SU-DHL-6 (cell line): ENCODE measurements at regions not wholly inside any gene's neighbourhood (a gene's known extent, or its start where the extent isn't known, plus 50 kb on each side); places are given as distances from the start of the nearest gene placed in this dataset.

ENCODE experiments used
- H2AFZ ChIP-seq: fragments of 200-600 bp; sonication (generic); 2 replicates; pipeline ENCODE4 v1.6.1; 2014; ENCODE audit warnings: low read depth, mild to moderate bottlenecking, moderate library complexity, mixed read lengths, antibody characterized with exemption, low read length; ENCODE audit not compliant: severe bottlenecking
- H3F3A ChIP-seq: fragments of 200-600 bp; shearing (Covaris generic); 2 replicates; pipeline ENCODE4 v1.6.0; 2016; ENCODE audit warnings: antibody characterized with exemption, mild to moderate bottlenecking; ENCODE audit not compliant: insufficient read depth
- H3K27ac ChIP-seq: fragments of 200-600 bp; sonication (generic); 2 replicates; pipeline ENCODE4 v1.5.1; 2016; ENCODE audit warnings: low read depth, mild to moderate bottlenecking, low read length, moderate library complexity, mixed read lengths
- H3K27me3 ChIP-seq: fragments of 200-600 bp; sonication (generic), shearing (Covaris generic); 2 replicates; pipeline ENCODE4 v1.6.0; 2014; ENCODE audit warnings: mild to moderate bottlenecking, low read length
- H3K36me3 ChIP-seq: fragments of 200-600 bp; sonication (generic); 2 replicates; pipeline ENCODE4 v1.6.1; 2014; ENCODE audit warnings: mild to moderate bottlenecking, low read length, mixed read lengths
- H3K4me2 ChIP-seq: fragments of 300-600, 200-600 bp; shearing (Covaris generic), sonication (generic); 2 replicates; pipeline ENCODE4 v1.6.0; 2014; ENCODE audit warnings: low read length, low read depth, mild to moderate bottlenecking; ENCODE audit not compliant: poor library complexity, severe bottlenecking
- H3K4me3 ChIP-seq: fragments of 200-600 bp; sonication (generic); 2 replicates; pipeline ENCODE4 v1.5.1; 2014; ENCODE audit warnings: antibody characterized with exemption, low read length, mild to moderate bottlenecking, mixed read lengths; ENCODE audit not compliant: insufficient read depth, poor library complexity, severe bottlenecking
- H3K79me2 ChIP-seq: fragments of 200-600 bp; sonication (generic); 2 replicates; pipeline ENCODE4 v1.6.1; 2014; ENCODE audit warnings: mild to moderate bottlenecking, low read length, moderate library complexity; ENCODE audit not compliant: insufficient read depth
- H3K9ac ChIP-seq: fragments of 200-600 bp; sonication (generic); 2 replicates; pipeline ENCODE4 v1.7.0; 2014; ENCODE audit warnings: mild to moderate bottlenecking, low read length
- H3K9me2 ChIP-seq: fragments of 200-600 bp; sonication (generic); replicated peaks from 2 replicates; pipeline ENCODE4 v1.6.1; 2014; ENCODE audit warnings: low read length; ENCODE audit not compliant: insufficient read depth
- H3K9me3 ChIP-seq: fragments of 200-600 bp; sonication (generic); 2 replicates; pipeline ENCODE4 v1.6.1; 2014; ENCODE audit warnings: low read length, mixed read lengths; ENCODE audit not compliant: insufficient read depth
- H4K20me1 ChIP-seq: fragments of 200-600 bp; sonication (generic); 2 replicates; pipeline ENCODE4 v1.6.1; 2014; ENCODE audit warnings: low read depth, mild to moderate bottlenecking, antibody characterized with exemption, low read length, moderate library complexity, mixed read lengths
- CTCF ChIP-seq: fragments of 200-600 bp; sonication (generic); IDR thresholded peaks from one replicate; pipeline ENCODE4 v1.5.1; 2017; ENCODE audit warnings: antibody characterized with exemption, mild to moderate bottlenecking, low read length, moderate library complexity; ENCODE audit not compliant: insufficient read depth, poor library complexity, severe bottlenecking
- EZH2phosphoT487 ChIP-seq: fragments of 200-600 bp; sonication (generic), shearing (Covaris generic); conservative IDR thresholded peaks from 2 replicates; pipeline ENCODE4 v1.6.1; 2018; ENCODE audit warnings: mild to moderate bottlenecking, antibody characterized with exemption, low read length, moderate library complexity, mixed read lengths

DNA sequence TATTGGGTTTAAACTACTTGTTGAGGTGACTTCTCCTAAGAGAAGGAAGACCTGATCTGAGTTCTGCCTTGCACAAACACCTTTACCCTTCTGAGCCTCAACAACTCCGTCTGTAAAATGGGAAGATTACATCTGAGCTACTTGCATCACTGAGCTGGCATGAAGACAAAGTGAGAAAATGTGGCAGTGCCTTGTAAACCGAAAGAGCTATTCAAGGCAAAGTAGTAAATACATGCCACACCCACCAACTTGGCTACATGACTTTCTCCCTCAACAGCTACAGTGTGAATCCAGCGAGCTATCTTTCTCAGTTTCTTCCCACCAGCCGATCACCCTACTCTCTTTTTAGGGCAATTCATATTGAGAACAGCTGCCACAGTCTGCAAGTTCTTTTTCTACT, 148.3 kb downstream of the FOXB1 start:
- no peaks in the 10 kb centered on the region for H3K79me2 ChIP-seq
- H3K4me3 ChIP-seq = no peak overlapping the region
- H3K36me3 ChIP-seq = no peaks in the 10 kb centered on the region
- no peaks in the 10 kb centered on the region for H3K9me2 ChIP-seq
- no peak overlapping the region for H2AFZ ChIP-seq
- H3K27ac ChIP-seq = no peak overlapping the region
- no peak for TF ChIP-seq EZH2phosphoT487
- TF ChIP-seq CTCF = no peak
- H3K4me2 ChIP-seq = no peak overlapping the region
- H3F3A ChIP-seq = no peaks in the 10 kb centered on the region
- H3K27me3 ChIP-seq = no peaks in the 10 kb centered on the region
- no peak overlapping the region for H3K9ac ChIP-seq
- no peaks in the 10 kb centered on the region for H3K9me3 ChIP-seq
- no peaks in the 10 kb centered on the region for H4K20me1 ChIP-seq

- no peaks in the 10 kb centered on the region for H3K27me3 ChIP-seq
- no peaks in the 10 kb centered on the region for H4K20me1 ChIP-seq
- H3K27ac ChIP-seq = no peak overlapping the region
- H3K9ac ChIP-seq = no peak overlapping the region
- no peaks in the 10 kb centered on the region for H3F3A ChIP-seq
- H3K79me2 ChIP-seq = no peaks in the 10 kb centered on the region
- H3K36me3 ChIP-seq = no peaks in the 10 kb centered on the region
- no peak overlapping the region for H3K4me3 ChIP-seq
- TF ChIP-seq EZH2phosphoT487 (no peak), CTCF (no peak)
- H3K9me2 ChIP-seq = no peaks in the 10 kb centered on the region
- H3K4me2 ChIP-seq = no peak overlapping the region
- no peaks in the 10 kb centered on the region for H3K9me3 ChIP-seq
- no peak overlapping the region for H2AFZ ChIP-seq
Measured at GRCh38 chr15:60154764-60155325, 150.7 kb downstream of the FOXB1 start.

DNA sequence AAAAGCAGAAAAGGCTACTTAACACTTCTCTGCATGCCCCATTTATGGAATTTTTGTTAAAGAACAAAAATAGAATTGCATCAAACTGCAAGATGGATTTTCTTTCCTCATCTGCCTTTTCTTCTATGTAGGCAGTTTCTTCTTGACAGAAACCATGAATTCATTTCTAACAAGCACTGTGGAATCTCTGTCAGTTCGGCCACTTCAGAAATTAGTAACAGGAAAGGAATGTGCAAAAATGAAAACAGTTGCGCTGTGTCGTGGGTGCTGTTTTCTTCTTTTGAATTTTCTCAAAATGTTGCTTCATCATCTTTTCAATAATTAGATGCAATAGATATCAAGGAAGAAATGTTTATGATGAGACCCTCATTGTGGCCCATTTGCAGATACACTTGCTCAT, 151.6 kb downstream of the FOXB1 start:
- H3K27ac ChIP-seq = no peak overlapping the region

GRCh38 chr15:60160909-60161308, 156.8 kb downstream of the FOXB1 start:
- no peaks in the 10 kb centered on the region for H4K20me1 ChIP-seq
- no peak overlapping the region for H3K9ac ChIP-seq
- no peaks in the 10 kb centered on the region for H3K27me3 ChIP-seq
- no peaks in the 10 kb centered on the region for H3K9me2 ChIP-seq
- H3K27ac ChIP-seq = no peak overlapping the region
- no peaks in the 10 kb centered on the region for H3F3A ChIP-seq
- no peak overlapping the region for H3K4me2 ChIP-seq
- no peak overlapping the region for H2AFZ ChIP-seq
- no peaks in the 10 kb centered on the region for H3K9me3 ChIP-seq
- no peaks in the 10 kb centered on the region for H3K79me2 ChIP-seq
- H3K36me3 ChIP-seq = no peaks in the 10 kb centered on the region
- H3K4me3 ChIP-seq = no peak overlapping the region
- TF ChIP-seq CTCF (no peak), EZH2phosphoT487 (no peak)

More for the DNA sequence above, 151.6 kb downstream of the FOXB1 start:
- no peaks in the 10 kb centered on the region for H3K9me2 ChIP-seq
- no peak overlapping the region for H2AFZ ChIP-seq
- no peaks in the 10 kb centered on the region for H3K9me3 ChIP-seq
- H3F3A ChIP-seq = no peaks in the 10 kb centered on the region
- no peak for TF ChIP-seq EZH2phosphoT487
- no peak overlapping the region for H3K9ac ChIP-seq
- H3K4me2 ChIP-seq = no peak overlapping the region
- H3K79me2 ChIP-seq = no peaks in the 10 kb centered on the region
- H3K36me3 ChIP-seq = no peaks in the 10 kb centered on the region
- H3K27me3 ChIP-seq = no peaks in the 10 kb centered on the region
- no peaks in the 10 kb centered on the region for H4K20me1 ChIP-seq
- no peak overlapping the region for H3K4me3 ChIP-seq
